NAMALWA (cell line): ENCODE measurements at regions not wholly inside any gene's neighbourhood (a gene's known extent, or its start where the extent isn't known, plus 50 kb on each side); places are given as distances from the start of the nearest gene placed in this dataset.

ENCODE experiments used
- DNase-seq: peaks from one replicate; pipeline ENCODE4 v3.0.0-alpha.2; 2015; ENCODE audit warnings: low spot score

DNA sequence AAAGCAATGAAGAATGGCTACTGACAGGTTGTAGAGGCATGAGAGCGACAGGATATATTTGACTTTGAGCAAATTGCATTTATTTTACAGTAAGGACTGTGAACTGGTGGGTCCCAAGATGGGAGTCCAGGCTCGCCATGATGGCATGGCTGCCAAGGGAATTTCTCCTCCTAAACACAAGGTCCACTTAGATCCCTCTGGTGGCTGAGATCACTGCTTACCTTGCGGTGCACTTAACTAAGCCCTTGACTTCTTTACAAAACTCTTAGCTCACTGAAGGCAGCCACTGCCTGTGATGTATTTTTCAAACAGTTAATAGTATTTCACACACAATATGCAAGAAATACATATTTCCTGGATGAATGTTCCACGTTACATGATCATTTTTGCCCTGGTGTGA lies 50.3 kb upstream of the SORBS2 start:
- DNase-seq, result no peak

GRCh38 chr4:185863946-185864345 lies 52.0 kb upstream of the SORBS2 start:
- DNase-seq, result no peak

GRCh38 chr4:185865901-185866328 lies 53.9 kb upstream of the SORBS2 start:
- DNase-seq, result no peak

DNA sequence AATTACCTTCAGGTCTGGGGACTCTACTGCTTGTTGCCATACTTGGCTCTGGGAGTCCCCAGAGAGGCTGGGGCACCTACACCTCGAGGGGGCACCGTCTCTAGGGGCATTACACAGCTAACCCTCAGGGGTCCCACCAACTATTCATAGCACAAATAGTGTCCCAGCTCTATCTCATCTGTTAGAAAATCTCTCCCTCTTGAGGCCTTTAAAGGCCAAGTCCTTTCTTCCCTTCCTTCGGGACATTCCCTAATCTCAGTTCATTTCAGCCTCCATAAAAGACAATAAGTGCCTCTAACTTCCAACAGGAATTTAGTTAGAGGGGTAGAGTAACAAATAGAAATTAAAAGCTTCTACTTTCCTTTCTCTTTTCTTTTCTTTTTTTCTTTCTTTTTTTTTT lies 55.8 kb upstream of the SORBS2 start:
- DNase-seq, result no peak

- DNase-seq, result no peak
These were observed 57.0 kb upstream of the SORBS2 start for GRCh38 chr4:185868983-185869382.

GRCh38 chr4:185869427-185869826 lies 57.4 kb upstream of the SORBS2 start:
- no peak for DNase-seq

DNA sequence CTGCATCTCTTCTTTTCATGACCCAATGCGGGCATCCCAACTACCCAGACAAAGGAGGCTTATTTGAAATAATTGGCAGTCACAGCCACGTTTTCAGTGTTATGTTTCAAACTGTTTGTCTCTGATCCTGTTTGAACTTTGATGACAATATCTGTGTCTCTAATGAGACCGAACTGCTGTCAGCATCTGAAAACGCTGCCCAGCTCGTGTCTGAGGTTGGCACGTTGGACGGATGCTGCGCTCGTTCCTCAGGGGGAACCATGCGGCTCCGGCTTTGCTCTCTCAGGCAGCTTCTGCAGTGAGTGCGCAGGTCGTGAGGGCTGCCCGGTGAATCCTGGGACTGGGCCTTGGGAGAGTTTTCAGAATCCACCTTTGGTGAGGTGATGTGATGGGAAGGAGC lies 58.4 kb upstream of the SORBS2 start:
- no peak for DNase-seq

- DNase-seq, result no peak
These were observed 60.9 kb upstream of the SORBS2 start for GRCh38 chr4:185872747-185873380.

DNA sequence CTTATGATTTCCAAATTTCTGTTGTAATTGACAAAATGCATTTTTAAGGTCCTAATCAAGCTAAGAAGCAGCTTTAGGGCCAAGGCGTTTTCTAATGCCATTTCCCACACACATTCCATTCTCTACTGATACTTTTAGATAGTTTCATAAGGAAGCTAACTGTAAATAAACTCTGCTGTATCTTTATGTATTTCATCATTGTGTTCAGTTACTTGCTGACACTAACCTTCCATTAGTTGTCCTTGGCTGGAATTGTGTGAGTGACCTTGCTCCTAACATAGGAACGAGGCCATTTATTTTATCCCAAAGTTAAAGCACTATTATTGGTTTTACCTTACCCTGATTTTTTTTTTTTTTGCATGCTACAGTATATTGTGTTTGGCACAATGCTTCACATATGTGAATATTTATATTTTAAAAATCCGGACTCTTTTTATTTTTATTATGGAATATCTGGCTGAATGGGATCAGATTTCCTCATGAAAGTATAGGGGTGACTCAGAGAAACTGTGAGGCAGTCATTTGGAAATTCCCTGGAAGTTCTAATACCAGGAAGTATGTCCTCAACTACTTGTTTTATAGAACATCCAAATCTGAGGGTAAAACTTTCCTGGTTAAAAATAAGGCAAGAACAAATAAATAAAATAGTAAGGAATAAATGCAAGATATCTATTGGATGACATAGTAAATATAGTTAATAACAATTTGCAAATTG lies 62.7 kb upstream of the SORBS2 start:
- DNase-seq, result no peak

- no peak for DNase-seq
These were observed 63.4 kb upstream of the SORBS2 start for GRCh38 chr4:185875316-185875907.

GRCh38 chr4:185878633-185879032 lies 66.6 kb upstream of the SORBS2 start:
- DNase-seq, result no peak

- no peak for DNase-seq
These were observed 67.8 kb upstream of the SORBS2 start for GRCh38 chr4:185879666-185880312.

- no peak for DNase-seq
These were observed 68.6 kb upstream of the SORBS2 start for GRCh38 chr4:185880571-185880970.

DNA sequence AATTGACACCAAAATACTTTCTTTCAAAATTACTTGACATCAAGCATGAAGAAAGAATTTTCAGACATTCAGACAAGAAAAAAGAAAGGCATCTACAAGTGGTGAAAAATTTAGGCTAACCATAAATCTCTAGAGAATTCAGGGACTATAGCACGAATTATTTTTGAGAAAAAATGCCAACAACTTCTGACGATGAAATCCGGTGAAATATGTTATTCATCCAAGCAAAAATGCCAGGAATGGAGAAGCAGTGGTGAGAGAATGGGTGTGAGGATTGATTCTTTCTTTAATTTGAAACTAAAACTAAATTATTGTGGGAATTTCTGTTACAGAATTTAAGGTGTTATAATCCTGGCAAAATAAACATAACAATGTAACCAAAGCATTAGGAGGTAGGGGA lies 69.4 kb upstream of the SORBS2 start:
- DNase-seq, result no peak

- no peak for DNase-seq
These were observed 71.6 kb upstream of the SORBS2 start for GRCh38 chr4:185883591-185883990.

DNA sequence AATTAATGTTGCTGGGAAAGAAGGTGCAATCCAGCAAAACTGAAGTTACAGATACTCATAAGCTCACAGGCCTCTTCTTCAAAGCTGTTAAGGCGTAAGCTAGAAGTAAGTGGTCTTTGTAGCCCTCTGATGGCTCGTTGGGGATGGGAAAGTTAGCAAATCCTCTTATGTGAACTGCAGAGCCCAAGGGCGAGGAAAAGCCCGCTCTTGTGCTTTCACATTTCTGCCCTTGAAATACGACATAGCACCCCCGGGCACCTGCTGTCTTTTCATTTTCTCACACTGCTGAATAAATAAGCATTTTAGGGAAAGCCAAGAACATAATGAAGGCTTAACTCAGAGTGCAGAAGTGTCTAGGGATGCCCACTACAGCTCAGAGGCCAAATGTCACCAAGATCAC lies 73.1 kb upstream of the SORBS2 start:
- no peak for DNase-seq

- no peak for DNase-seq
These were observed 73.6 kb upstream of the SORBS2 start for GRCh38 chr4:185885604-185886003.

- no peak for DNase-seq
These were observed 75.0 kb upstream of the SORBS2 start for GRCh38 chr4:185886832-185887524.

DNA sequence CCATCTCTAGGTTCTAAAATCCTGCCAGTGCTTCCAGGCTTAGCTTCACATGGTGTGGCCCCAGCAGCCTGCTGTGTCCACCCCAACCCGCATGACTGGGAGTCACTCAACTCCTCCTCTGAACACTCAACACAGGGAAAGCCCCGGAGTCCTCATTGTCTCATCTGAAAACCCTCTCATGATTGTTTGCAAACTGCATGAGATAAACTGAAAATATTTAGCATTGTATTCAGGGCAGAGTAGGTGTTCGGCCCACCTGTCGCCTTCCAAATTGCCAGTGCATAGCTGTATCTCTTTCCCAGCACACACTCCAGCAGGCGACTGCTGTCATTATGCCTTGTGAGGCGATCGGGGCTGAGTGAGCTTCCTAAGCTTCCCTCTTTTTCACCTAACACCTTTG lies 76.7 kb upstream of the SORBS2 start:
- DNase-seq, result no peak

GRCh38 chr4:185889585-185889984 lies 77.6 kb upstream of the SORBS2 start:
- DNase-seq, result no peak

GRCh38 chr4:185890196-185890595 lies 78.2 kb upstream of the SORBS2 start:
- no peak for DNase-seq

GRCh38 chr4:185892165-185892564 lies 80.2 kb upstream of the SORBS2 start:
- DNase-seq, result no peak
